NB4 (cell line): ENCODE measurements at regions not wholly inside any gene's neighbourhood (a gene's known extent, or its start where the extent isn't known, plus 50 kb on each side); places are given as distances from the start of the nearest gene placed in this dataset.

Experiments
- DNase-seq: peaks from one replicate; pipeline ENCODE4 v3.0.0; 2010; ENCODE audit warnings: low read depth
- H3K4me3 ChIP-seq: one replicate; pipeline ENCODE4 v1.5.1; 2011; ENCODE audit warnings: mild to moderate bottlenecking, low read depth, low read length, moderate library complexity
- CTCF ChIP-seq: IDR thresholded peaks from one replicate; pipeline ENCODE4 v1.5.1; 2012; ENCODE audit warnings: low read depth, low read length
- MAX ChIP-seq: IDR thresholded peaks from 2 replicates; pipeline ENCODE4 v1.6.1; 2011; ENCODE audit warnings: low read depth, low read length
- MYC ChIP-seq: IDR thresholded peaks from 2 replicates; pipeline ENCODE4 v1.6.1; 2011; ENCODE audit warnings: low read depth, low read length
- POLR2A ChIP-seq: IDR thresholded peaks from 2 replicates; pipeline ENCODE4 v1.6.1; 2011; ENCODE audit warnings: mild to moderate bottlenecking; ENCODE audit not compliant: insufficient read length; ENCODE audit errors: extremely low read depth

DNA sequence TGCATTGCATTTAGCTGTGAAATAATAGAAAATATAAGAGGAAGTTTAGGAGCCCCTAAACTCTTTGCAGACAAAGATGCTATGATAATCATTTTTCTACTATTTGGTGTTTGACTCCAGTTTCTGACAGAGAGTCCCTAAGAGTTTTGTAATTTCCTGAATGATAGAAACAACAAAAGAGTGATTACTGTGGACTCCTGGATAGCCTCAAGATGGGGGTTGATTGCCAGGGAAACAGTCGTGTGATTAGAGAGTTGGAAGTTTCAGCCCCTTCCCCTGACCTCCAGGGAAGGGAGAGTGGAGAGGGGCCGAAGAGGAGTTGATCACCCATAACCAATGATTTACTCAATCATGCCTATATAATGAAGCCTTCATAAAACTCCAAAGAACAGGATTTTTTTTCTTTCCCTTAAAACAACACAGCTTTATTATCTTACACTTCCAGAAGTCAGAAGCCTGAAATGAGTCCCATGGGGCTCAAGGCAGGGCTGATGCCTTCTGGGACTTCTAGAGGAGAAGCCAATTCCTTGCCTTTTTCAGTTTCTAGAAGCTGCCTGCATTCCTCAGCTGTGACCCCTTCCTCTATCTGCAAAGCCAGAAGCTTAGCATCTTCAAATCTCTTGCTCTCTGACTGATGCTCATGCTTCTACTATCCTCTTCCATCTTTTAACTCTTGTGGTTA lies 292.3 kb upstream of the ZPLD1 start:
- H3K4me3 ChIP-seq, result no peak overlapping the region
- TF ChIP-seq POLR2A (no peak), CTCF (no peak), MYC (no peak), MAX (no peak)
- DNase-seq, result no peak

GRCh38 chr3:102143536-102143935 lies 291.3 kb upstream of the ZPLD1 start:
- no peak for DNase-seq
- TF ChIP-seq MYC, result no peak
- no peak for TF ChIP-seq MAX
- no peak overlapping the region for H3K4me3 ChIP-seq

GRCh38 chr3:102144063-102144462 lies 290.8 kb upstream of the ZPLD1 start:
- TF ChIP-seq POLR2A (no peak), MAX (no peak), CTCF (no peak), MYC (no peak)
- no peak for DNase-seq
- no peak overlapping the region for H3K4me3 ChIP-seq

DNA sequence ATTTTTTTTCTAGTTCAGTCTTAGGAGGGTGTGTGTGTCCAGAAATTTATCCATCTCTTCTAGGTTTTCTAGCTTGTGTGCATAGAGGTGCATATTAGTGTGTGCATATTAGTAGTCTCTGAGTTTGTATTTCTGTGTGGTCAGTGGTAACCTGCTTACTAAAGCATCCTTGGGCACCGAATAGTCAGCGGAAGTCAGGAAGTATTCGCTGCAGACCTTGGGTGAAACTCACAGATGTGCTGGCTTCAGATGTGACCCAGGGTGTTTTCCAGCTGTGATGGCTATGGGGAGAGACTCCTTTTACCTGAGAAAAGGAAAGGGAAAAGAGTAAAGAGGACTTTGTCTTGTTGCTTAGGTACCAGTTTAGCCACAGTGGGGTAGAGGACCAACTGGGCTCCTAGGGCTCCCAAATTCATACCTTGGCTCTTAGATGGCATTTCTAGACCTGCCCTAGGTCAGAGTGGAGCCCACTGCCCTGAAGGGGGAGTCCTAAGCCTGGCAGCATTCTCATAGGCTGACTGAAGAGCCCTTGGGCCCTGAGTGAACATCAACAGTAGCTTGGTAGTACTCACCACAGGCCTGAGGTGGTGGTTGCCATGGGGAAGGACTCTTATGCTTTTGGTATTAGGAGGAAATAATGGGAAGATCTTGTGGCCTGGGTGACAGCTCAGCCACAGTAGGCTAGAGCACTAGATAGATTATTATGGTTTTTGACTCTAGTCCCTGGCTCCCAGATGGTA lies 286.0 kb upstream of the ZPLD1 start:
- no peak for DNase-seq
- TF ChIP-seq CTCF, result no peak
- no peak for TF ChIP-seq MYC
- no peak for TF ChIP-seq POLR2A
- no peak for TF ChIP-seq MAX
- H3K4me3 ChIP-seq, result no peak overlapping the region

DNA sequence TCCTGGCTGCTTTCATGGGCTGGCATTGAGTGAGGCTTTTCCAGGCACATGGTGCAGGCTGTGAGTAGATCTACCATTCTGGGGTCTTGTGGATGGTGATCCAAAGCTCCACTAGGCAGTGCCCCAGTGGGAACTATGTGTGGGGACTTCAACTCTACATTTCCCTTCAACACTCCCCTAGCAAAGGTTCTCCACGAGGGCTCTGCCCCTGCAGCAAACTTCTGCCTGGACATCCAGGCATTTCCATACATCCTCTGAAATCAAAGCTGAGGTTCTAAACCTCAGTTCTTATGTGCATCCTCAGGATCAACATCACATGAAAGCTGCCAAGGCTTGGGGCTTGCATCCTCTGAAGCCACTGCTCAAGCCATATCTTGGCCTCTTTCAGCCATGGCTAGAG lies 282.9 kb upstream of the ZPLD1 start:
- no peak overlapping the region for H3K4me3 ChIP-seq
- DNase-seq, result no peak

More for the DNA sequence above, 282.9 kb upstream of the ZPLD1 start:
- TF ChIP-seq POLR2A (no peak), MYC (no peak), MAX (no peak), CTCF (no peak)
